ENCODE measurements at regions not wholly inside any gene's neighbourhood (a gene's known extent, or its start where the extent isn't known, plus 50 kb on each side); places are given as distances from the start of the nearest gene placed in this dataset.

GRCh38 chr6:101079696-101080270, 198.7 kb upstream of the ASCC3 start:
- no peak for TF ChIP-seq CTCF (IDR thresholded peaks at IDR 0.05 in 4 of 5, conservative IDR thresholded peaks at IDR 0.05 in 1 of 5)
- no peak for TF ChIP-seq POLR2A (IDR thresholded peaks at IDR 0.05)

All from gastrocnemius medialis (tissue), 4 donors.